C4-2B (cell line): ENCODE measurements at regions not wholly inside any gene's neighbourhood (a gene's known extent, or its start where the extent isn't known, plus 50 kb on each side); places are given as distances from the start of the nearest gene placed in this dataset.

Experiments
- H3K27ac ChIP-seq: fragments of 450-650 bp; 2 replicates; pipeline ENCODE4 v1.5.1; 2017
- CTCF ChIP-seq: fragments of 450-650 bp; conservative IDR thresholded peaks from 2 replicates; pipeline ENCODE4 v1.5.1; 2017; ENCODE audit warnings: mild to moderate bottlenecking
- ZFX ChIP-seq: fragments of 450-650 bp; IDR thresholded peaks from 2 replicates; pipeline ENCODE4 v1.6.1; 2017

GRCh38 chr3:31050296-31050695 is 155.8 kb upstream of the GADL1 start:
- no peak for TF ChIP-seq CTCF
- no peak for TF ChIP-seq ZFX
- no peak overlapping the region for H3K27ac ChIP-seq

- TF ChIP-seq CTCF (no peak), ZFX (no peak)
- H3K27ac ChIP-seq = no peak overlapping the region
These were observed 156.8 kb upstream of the GADL1 start for GRCh38 chr3:31051226-31051625.

- no peak for TF ChIP-seq ZFX
- no peak for TF ChIP-seq CTCF
- no peak overlapping the region for H3K27ac ChIP-seq
These were observed 158.8 kb upstream of the GADL1 start for GRCh38 chr3:31053299-31053698.

- TF ChIP-seq ZFX = no peak
- no peak for TF ChIP-seq CTCF
- H3K27ac ChIP-seq = no peak overlapping the region
These were observed 159.6 kb upstream of the GADL1 start for GRCh38 chr3:31054032-31054431.

- H3K27ac ChIP-seq = no peak overlapping the region
- TF ChIP-seq ZFX = no peak
- TF ChIP-seq CTCF = no peak
These were observed 161.3 kb upstream of the GADL1 start for GRCh38 chr3:31055757-31056156.

- H3K27ac ChIP-seq = no peak overlapping the region
- TF ChIP-seq ZFX (no peak), CTCF (no peak)
These were observed 163.4 kb upstream of the GADL1 start for GRCh38 chr3:31057891-31058290.

- no peak overlapping the region for H3K27ac ChIP-seq
- TF ChIP-seq CTCF (no peak), ZFX (no peak)
These were observed 169.6 kb upstream of the GADL1 start for GRCh38 chr3:31064021-31064420.
